Lower leg skin (tissue), 3 donors: ENCODE measurements at regions not wholly inside any gene's neighbourhood (a gene's known extent, or its start where the extent isn't known, plus 50 kb on each side); places are given as distances from the start of the nearest gene placed in this dataset.

ENCODE experiments used
- POLR2A ChIP-seq, 2 donors: fragments of 450-650 bp; IDR thresholded peaks; one replicate each; pipeline ENCODE4 v1.6.1; 2016 to 2017; ENCODE audit warnings: antibody characterized with exemption in 2 of 2, mild to moderate bottlenecking in 1 of 2, moderate library complexity in 1 of 2
- TF ChIP-seq, protein P1 (sequence below), 3 donors: fragments of 450-650 bp; IDR thresholded peaks; one replicate each; pipeline ENCODE4 v1.5.1; 2016; ENCODE audit warnings: antibody characterized with exemption in 3 of 3, mild to moderate bottlenecking in 3 of 3, moderate library complexity in 2 of 3

DNA sequence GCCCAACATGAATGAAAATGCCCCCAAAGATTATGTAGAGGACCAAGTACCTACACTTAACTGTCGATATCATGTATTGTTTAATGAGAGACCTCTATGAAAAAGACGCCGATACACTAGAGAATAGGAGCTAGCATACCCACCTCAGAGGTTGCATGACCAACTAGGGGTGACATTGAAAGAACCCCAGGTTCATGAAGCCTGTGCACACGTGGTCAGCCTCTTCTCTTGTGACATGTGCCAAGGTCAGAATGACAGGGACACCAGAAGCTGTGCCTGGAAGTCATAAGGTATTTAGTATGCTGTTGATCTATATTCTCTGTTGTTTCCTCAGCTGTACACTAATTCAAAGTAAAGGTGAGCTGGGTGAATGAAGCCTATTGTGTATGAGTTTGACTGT lies 1594.1 kb downstream of the EFNA5 start:
- TF ChIP-seq, protein P1, sequence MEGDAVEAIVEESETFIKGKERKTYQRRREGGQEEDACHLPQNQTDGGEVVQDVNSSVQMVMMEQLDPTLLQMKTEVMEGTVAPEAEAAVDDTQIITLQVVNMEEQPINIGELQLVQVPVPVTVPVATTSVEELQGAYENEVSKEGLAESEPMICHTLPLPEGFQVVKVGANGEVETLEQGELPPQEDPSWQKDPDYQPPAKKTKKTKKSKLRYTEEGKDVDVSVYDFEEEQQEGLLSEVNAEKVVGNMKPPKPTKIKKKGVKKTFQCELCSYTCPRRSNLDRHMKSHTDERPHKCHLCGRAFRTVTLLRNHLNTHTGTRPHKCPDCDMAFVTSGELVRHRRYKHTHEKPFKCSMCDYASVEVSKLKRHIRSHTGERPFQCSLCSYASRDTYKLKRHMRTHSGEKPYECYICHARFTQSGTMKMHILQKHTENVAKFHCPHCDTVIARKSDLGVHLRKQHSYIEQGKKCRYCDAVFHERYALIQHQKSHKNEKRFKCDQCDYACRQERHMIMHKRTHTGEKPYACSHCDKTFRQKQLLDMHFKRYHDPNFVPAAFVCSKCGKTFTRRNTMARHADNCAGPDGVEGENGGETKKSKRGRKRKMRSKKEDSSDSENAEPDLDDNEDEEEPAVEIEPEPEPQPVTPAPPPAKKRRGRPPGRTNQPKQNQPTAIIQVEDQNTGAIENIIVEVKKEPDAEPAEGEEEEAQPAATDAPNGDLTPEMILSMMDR (IDR thresholded peaks at IDR 0.05): no peak
- TF ChIP-seq POLR2A (IDR thresholded peaks at IDR 0.05): no peak
